ENCODE measurements at regions not wholly inside any gene's neighbourhood (a gene's known extent, or its start where the extent isn't known, plus 50 kb on each side); places are given as distances from the start of the nearest gene placed in this dataset.
"Not testable (repeated sequence)": the region's sequence is repeated elsewhere in the genome, so short reads cannot be mapped to it uniquely, and the experiment has no call there.

DNA sequence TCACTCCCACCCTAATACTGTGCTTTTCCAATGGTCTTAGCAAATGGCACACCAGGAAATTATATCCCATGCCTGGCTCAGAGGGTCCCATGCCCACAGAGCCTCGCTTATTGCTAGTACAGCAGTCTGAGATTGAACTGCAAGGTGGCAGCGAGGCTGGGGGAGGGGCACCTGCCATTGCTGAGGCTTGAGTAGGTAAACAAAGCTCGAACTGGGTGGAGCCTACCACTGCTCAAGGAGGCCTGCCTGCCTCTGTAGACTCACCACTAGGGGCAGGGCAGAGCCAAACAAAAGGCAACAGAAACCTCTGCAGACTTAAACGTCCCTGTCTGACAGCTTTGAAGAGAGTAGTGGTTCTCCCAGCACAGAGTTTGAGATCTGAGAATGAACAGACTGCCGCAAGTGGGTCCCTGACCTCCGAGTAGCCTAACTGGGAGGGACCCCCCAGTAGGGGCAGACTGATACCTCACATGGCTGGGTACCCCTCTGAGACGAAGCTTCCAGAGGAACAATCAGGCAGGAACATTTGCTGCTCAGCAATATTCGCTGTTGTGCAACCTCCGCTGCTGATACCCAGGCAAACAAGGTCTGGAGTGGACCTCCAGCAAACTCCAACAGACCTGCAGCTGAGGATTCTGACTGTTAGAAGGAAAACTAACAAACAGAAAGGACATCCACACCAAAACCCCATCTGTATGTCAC is 150.7 kb upstream of the FOXA2 start:
- DNase-seq (ENCODE audit: low read depth in 2 of 2): not testable (repeated sequence)

DNA sequence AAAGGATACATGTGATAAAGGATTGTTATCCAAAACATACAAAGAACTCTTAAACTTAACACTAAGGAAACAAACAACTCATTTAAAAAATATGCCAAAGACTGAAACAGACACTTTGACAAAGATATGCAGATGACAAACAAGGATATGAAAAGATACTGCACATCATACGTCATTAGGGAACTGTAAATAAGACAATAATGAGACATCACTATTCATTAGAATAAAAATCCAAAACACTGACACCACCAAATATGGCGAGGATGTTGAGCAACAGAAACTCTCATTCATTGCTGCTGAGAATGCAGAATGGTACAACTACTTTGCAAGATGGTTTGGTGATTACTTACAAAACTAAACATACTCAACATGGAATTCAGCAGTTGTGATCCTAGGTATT is 156.5 kb upstream of the FOXA2 start:
- DNase-seq (ENCODE audit: low read depth in 2 of 2): no peak

DNA sequence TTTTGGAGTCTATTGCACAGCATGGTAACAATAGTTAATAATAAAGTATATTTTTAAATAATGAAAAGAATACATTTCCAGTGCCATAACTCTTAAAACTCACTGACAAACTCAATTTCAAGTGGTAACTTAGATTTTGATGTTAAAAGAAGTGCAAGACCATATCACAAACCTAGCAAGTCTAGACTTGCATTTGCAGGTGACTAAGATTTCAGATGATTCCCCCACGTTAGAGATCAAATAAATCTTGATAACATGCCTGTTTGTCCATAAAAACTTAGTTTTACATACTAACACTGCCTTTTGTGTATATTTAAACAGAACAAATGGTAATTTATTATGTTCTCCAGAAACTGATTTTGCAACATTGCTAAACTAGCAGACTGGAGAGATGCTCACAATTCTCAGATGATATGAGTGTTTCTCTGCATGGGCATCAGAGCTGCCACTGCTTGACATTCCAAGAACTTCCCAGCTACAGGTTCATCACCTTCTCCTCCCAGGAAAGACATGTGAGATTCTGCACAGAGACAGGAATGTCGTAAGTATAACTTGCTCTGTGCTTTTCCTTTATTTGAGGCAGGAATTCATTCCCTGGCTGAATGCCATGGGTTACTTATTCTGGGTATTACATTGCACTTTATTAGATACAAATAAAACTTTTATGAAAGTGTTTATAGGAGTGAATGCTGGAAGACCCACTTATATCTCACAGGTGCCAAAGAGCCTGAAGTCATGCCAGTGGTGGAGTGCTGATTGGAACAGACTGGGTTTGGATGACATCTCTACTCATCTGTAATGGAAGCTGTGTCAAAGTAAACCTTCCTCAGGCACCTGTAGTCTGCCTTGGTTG is 160.2 kb upstream of the FOXA2 start:
- DNase-seq (ENCODE audit: low read depth in 2 of 2): no peak

DNA sequence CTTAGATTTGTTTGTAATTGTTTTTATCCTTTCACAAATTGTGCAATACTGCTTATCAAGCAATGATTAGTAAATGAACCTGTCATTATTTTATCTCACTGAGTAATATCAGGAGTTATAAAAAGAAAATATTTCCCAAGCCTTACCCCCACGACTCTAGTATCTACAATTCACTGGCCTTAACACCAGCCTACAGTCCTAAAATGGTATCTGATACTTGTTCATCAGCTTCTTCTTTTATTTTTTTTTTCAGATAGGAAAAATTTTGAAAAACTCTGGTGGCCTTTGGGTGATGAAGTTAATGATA is 160.8 kb upstream of the FOXA2 start:
- no peak for DNase-seq (ENCODE audit: low read depth in 2 of 2)

DNA sequence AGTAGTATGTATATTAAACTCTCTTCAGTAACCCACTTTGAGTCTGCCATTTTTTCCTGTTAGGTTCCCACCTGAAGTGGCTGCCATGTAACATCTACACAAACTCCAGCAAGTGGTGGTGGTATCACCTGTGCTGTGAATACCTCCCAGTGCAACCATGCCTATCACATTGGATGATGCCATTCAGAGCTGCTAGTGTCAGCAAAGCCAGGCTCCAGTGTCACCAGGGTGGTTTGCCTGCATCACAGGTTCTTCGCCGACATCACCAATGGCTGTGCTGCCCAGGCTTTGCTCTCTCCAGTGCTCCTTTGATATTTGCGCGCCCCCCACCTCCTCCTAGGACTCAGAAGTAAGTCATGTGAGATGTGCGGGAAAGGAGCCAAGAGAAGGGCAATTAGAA is 162.6 kb upstream of the FOXA2 start:
- DNase-seq (ENCODE audit: low read depth in 2 of 2): no peak

DNA sequence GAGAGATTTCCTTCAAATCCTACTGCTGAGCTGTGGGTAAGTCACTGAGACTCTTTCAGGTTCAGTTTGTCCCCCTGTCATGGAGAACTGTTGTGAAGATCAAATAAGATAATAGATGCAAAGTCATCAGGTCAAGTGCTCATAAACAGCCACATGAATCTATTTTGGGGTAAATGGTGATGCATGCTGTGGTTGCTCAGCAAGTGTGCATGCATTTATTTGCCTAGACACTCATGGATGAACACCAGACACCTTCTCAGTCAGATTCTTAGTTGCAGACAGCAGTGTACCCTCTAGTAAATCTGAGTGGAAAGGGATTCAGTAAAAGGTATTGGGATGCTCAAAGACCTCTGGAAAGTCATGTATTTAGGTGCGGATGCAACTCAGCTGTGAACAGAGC is 168.0 kb upstream of the FOXA2 start:
- no peak for DNase-seq (ENCODE audit: low read depth in 2 of 2)

DNA sequence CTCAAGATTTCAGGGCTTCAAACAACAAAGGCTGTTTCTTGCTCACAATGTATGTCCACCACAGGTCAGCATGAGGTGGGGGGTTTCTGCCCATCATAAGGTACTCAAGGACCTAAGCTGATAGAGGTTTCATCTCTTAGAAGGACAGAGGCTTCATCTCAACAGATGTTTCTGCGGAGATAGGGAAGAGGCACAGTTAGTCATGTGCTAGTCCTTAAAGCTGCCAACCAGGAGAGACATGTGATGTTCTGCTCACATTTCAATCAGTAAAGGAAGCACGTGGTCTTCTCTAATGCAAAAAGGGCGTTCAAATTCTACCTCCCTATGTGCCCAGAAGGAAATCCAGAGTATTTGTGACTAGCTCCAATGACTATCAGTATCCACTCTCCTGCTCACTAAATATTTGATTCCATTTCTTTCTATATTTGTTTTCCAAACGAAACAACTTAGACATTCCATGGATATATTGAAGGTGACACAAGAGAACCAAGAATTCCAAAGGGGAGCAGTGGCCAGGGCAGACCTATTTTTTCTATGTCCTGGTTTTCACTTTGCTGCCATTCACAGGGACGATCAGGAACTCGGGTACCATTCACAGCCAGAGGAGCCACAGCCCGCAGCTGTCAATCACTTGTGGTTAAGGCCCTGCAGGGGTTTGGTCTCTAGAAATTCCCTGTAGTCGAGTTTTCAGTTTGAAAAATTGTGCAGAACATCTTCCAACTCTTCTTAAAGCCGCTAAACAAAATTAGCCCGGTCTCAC is 173.2 kb upstream of the FOXA2 start:
- no peak for DNase-seq (ENCODE audit: low read depth in 2 of 2)

DNA sequence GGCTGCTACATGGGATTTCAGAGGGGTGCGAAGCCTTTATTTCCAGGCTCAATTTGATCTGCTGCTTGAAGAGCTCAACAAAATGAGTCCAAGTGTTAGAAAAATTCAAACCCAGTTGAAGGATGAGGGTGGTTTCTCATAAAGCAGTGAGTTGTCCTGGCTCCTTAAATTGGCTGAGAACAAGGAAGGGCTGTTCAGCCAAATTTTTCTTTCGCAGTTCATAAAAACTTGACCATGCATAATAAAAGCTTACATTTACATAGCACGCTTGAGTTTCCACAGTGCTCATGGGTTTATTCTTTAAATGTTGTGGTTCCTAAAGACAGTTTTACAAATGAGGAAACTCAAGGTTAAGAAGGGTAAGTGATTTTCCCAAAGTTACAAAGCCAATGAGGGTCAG is 174.4 kb upstream of the FOXA2 start:
- DNase-seq (ENCODE audit: low read depth in 2 of 2): no peak

DNA sequence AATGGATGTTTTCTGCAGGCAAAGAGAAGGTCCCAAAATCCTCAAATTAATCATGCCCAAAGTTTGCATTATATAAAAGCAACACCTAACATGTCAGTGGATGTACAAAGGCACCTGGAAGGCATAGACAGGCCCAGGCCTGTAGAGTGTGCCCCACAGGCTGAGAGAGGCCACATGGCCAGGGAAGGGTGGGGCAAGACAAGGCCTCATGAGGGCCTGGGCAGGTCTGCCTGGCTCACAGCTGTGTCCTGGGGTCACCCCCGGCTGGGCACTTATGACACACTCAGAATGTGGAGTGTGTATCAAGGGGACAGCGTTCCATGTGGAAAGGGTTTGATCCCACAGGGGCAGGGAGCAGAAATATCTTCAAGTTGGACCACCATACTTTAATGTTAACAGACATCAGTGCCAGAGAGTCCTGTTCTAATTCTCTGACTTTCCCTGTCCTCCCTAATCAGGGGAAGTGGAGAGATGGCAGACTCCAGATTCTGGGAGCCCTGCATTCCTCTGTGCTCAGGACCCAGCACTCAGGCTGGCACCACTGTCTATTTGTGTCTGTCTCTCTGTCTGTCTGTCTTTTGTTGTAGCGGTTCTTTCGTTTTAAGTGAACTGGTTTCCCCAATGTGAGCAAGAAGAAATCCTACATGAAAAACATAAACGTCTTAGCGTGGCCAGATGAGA is 178.3 kb upstream of the FOXA2 start:
- no peak for DNase-seq (ENCODE audit: low read depth in 2 of 2)

DNA sequence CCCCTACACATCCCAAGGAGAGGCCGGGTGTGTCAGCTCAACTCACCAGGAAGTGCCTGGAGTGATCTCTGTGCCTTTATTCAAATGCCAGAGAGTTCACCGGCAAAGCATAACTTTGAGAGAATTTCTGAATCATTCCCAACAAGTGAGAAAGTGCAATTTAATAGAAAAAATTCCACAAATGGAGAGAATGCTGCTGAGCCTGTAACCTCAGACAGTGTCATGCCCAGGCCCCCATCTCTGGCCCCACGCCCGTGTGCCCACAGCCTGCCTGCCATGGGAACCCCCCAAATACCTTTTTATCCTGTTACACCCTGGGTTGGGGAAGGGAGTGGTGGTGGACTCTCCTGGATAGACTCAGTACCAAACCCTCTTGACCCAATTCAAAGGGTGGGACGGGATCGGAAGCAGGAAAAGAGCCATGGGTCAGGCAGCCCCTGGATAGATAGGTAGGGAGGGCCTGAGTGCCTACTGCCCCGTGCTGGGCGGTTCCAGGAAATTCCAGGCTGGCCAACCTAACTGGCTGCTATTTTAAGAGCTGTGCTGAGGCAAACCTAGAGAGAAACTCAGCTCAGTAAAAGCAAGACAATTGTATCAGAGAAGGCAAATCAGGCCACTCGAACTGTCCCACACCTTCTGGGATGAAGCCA is 179.0 kb upstream of the FOXA2 start:
- DNase-seq (ENCODE audit: low read depth in 2 of 2): no peak

DNA sequence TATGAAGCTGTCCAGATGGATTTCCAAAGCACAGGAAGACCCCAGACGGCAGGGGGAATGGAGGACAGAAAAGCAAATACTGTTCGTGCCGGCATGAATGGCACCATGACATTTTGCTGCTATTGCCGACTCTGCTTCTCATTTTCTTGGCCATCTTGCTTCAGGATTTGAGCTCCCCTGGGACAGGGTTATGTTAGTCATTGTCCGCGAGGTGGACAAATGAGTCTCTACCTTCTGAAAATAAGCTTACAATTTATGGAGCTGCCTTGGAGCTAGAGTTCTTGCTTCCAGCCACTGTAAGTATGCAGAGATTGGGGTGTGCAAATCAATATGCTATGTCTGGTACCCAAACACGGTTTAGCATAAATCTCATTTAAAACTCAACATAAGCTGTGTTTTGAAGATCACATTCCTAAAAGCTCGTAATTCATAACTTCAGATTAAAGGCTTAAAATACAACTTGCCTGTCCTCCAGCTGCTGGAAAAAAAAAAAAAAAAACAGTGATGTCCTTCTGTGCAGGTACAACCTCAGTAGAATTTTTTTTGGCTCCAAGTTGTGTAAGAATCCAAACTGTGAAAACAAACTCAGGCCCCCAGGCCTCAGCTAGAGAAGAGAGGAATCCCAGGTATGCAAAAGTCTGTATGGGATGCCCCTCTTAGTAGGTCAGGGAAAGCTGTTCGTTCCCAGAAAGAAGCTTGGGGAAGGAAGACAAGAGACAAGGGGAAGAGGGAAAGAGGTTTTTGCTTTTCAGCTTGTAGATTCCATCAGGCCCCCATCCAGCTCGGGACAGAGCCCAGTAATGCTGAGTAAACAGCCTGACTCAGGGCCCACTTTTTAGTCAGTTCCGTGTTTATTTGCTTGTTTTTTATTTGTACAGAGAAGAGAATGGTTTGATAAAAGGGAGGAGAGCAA is 184.2 kb upstream of the FOXA2 start:
- DNase-seq (ENCODE audit: low read depth in 2 of 2): no peak

DNA sequence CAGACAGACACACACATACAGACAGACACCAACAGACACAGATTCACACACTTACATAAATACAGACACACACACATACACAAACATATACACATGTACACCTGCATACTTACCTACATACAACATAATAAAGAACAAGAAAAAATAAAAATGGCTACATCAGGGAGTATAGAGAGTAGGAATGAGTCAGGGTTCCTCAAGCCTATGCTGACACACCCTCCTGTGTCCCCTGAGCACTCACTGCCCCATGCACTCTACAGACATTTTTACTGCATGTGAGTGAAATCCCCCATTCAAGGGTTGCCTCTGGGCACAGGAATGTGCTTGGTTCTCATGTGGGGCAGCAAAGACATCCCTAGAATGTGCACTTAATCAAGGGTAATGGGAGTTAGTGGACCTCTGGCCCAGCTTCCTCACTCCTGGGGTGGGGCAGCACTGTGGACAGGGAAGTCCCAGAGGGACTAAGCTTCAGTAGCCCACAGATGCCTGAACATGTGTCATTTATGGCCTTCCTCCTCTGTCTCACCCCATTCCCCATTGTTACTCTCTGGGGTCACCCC is 185.9 kb upstream of the FOXA2 start:
- DNase-seq (ENCODE audit: low read depth in 2 of 2): no peak

DNA sequence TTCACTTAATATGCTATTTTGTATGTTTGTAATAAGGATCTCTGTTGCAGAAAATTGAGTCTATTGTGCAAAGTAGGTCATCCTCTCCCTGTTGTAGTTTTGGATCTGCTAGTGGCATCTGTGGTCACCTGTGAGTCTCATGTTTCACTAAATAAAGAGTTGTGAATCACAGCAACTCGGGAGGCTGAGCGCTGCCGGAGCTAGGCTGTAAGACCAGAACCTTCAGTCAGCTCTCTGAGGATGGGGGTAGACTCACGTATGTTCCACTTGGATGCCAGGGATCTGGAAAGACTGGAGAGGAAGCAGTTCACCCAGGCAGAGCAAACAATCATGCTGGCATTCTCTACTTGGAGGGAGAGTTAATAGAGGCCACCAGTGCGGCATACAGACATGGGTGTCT is 187.3 kb upstream of the FOXA2 start:
- DNase-seq (ENCODE audit: low read depth in 2 of 2): no peak

DNA sequence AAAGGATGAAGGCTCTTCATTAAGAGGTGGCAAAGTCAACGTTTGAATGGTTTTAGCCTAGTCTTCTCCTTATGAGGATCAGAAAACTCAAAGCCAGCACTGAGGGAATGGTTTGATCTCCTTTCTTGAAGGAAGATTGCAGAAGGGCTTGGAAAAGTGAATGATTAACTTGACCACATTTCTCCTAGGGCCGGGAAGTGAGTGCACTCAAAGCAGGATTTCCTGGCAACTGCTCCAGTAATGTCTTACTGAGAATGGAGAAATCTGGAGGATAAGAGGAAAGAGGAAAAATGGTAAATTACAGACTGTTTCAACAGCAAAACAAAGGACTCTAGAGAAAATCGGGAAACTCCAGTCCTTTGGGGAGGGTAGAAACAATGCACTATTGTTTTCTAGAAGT is 189.0 kb upstream of the FOXA2 start:
- no peak for DNase-seq (ENCODE audit: low read depth in 2 of 2)

DNA sequence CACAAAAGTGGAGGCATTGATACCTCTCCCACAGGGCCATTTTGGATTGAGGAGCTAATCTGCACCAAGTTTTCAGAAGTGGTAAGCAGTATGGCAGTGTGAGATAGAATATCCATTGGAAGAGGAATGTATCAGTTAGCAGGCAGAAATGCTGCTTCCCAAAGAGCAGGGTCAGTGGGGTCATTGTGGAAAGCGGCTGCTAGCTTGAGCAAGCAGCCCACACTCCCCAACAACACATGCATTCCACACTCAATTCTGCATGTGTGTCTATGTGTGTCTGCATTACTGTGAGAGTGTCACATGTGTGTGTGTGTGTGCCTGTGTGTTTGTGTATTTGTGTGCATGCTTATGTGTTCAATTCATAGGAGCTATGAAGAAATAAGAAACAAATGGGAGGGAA is 190.9 kb upstream of the FOXA2 start:
- DNase-seq (ENCODE audit: low read depth in 2 of 2): no peak

DNA sequence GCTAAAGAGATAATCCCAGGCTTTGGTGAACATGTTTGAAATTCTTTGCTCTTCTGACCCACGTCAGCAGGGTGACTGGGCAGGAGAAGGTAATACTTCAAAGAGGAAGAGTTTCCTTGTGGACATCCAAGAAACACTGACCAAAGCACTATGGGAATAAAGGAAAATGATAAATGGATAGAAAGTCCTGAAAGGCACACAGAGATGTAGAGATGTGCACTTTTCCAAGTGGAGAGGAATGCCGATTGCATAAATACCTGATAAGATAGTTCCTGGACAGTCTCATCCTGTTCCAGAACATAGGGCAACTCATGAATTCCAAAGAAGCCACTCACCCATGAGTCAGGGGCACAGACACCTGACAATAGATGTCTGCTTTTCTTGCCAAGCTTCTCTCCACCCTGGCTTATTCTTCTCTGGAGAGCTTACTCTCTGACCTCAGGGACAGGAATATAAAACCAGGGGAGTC is 191.3 kb upstream of the FOXA2 start:
- no peak for DNase-seq (ENCODE audit: low read depth in 2 of 2)

DNA sequence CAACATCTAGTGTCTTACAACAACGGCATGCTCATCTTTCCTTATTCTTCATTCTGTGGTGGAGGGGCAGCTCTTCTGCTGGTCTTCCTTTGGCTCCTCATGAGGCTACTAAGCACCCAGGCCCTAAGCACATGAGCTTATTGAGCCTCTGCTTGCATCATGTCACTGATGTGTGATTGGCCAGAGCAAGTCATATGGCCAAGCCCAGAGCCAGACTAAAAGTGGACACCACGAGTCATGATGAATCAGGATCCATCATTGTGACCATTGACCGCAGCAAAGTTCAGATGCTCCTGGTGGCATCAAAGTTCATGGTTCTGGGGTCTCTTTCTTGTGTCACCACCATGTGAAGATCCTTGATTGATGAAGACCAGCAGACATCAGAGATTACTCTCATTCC is 192.0 kb upstream of the FOXA2 start:
- no peak for DNase-seq (ENCODE audit: low read depth in 2 of 2)

DNA sequence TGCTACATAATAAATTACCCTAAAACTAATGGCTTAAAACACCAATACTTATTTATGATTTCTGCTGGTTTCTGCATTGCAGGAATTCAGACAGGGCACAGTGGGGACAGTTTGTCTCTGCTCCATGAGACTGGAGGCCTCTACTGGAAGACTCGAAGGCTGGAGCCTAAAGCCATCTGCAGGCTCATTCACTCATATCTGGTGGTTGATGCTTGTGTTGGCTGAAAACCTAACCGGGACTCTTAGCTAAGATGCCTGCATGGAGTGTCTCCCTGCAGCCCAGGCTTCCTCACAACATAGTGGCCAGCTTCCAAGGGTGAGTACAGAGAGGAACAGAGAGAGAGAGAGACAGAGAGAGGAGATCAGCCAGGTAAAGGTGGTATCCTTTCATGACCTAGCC is 195.5 kb upstream of the FOXA2 start:
- DNase-seq (ENCODE audit: low read depth in 2 of 2): no peak

DNA sequence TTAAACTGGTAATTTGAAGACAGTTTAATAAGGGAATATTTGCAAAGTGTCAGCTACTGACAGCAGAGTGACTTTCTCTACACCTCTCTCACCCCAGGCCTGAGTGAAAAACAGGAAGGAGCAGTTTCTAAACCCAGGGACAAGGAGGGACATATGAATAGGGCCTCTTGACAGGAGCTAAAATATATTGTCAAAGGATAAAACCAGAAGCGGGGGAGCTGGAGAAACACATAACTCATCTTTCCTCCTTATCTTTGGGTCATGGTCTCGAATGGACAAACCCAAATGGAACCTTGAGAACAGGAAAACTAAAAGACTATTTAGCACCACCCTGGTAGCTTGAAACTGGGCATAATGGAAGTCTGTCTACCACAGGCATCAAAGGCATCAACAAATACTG is 197.5 kb upstream of the FOXA2 start:
- no peak for DNase-seq (ENCODE audit: low read depth in 2 of 2)

DNA sequence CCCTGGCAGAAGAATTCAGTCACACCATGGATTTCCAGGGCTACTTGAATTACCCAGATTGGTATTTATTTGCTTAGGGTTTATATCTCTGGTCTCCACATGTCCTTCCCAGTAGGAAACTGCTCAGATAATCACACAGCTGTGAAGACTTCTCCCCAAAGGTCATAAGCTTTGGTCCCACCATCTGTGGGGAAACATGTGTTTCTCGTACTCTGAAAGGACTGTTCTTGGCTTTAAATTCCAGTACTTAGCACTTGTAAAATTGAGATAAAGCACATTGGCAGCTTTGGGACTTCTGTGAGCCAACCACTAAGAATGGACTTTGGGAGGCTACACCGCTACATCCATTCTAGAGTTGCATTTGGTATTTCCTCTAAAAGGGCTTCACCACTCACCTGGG is 205.3 kb upstream of the FOXA2 start:
- DNase-seq (ENCODE audit: low read depth in 2 of 2): no peak
